HEK293 (cell line): ENCODE measurements at regions not wholly inside any gene's neighbourhood (a gene's known extent, or its start where the extent isn't known, plus 50 kb on each side); places are given as distances from the start of the nearest gene placed in this dataset.
"Not testable (repeated sequence)": the region's sequence is repeated elsewhere in the genome, so short reads cannot be mapped to it uniquely, and the experiment has no call there.

Experiments used
- REST ChIP-seq: fragments of 450-650 bp; formaldehyde crosslinking; IDR thresholded peaks from 2 replicates; pipeline ENCODE4 v1.5.1; 2016; ENCODE audit warnings: missing biosample characterization, missing genetic modification characterization
- ZFP3 ChIP-seq: fragments of 450-650 bp; formaldehyde crosslinking; IDR thresholded peaks from 2 replicates; pipeline ENCODE4 v1.5.1; 2016; ENCODE audit warnings: low read depth, missing biosample characterization, missing genetic modification characterization
- ZNF24 ChIP-seq: fragments of 450-650 bp; formaldehyde crosslinking; IDR thresholded peaks from 2 replicates; pipeline ENCODE4 v1.5.1; 2016; ENCODE audit warnings: missing biosample characterization, missing genetic modification characterization
- ZNF274 ChIP-seq, 2 experiments: fragments of 200-500 bp in 1 of 2; fragments of 450-650 bp in 1 of 2; sonication (Bioruptor generic) in 1 of 2; formaldehyde crosslinking in 1 of 2; IDR thresholded peaks; 2 replicates each; pipeline versions ENCODE4 v1.5.1 to v1.6.1; 2014 to 2016; ENCODE audit warnings: borderline replicate concordance in 1 of 2, inconsistent platforms in 1 of 2, low read length in 1 of 2, missing biosample characterization in 1 of 2, missing genetic modification characterization in 1 of 2
- ZNF366 ChIP-seq: fragments of 450-650 bp; formaldehyde crosslinking; conservative IDR thresholded peaks from 2 replicates; pipeline ENCODE4 v1.5.1; 2016; ENCODE audit warnings: missing biosample characterization, missing genetic modification characterization
- ZNF791 ChIP-seq: fragments of 450-650 bp; formaldehyde crosslinking; IDR thresholded peaks from 2 replicates; pipeline ENCODE4 v1.5.1; 2016; ENCODE audit warnings: missing biosample characterization, missing genetic modification characterization
- TF ChIP-seq, protein P1 (sequence below): fragments of 450-650 bp; formaldehyde crosslinking; IDR thresholded peaks from 2 replicates; pipeline ENCODE4 v1.5.1; 2016; ENCODE audit warnings: missing biosample characterization, missing genetic modification characterization

DNA sequence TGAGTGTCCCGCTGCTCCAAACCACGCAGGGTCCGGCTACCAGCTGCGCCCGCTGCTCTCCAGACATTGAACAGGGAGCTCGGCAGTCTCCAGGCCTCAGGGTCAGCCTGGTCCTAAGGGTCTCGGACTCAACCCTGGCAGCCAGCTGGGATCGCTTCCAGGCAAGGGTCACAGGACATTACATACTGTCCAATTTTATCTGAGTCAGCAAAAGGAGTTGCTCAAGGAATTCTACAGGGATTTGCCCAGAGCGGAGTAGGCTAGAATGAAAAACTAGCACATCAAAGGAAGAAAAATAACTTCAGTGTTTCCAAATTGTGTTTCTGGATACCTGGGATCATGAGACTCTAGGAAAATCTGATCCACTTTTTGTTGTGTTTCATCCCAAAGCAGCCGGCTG, 112.2 kb upstream of the METTL14 start:
- TF ChIP-seq ZNF791; REST; ZFP3; ZNF274 (IDR thresholded peaks at IDR 0.05; ENCODE audit: low read length); ZNF274 (tag by site-specific recombination; IDR thresholded peaks at IDR 0.05; ENCODE audit: borderline replicate concordance); ZNF24 (tag by site-specific recombination); ZNF366 (tag by site-specific recombination): not testable (repeated sequence)
- TF ChIP-seq, protein P1, sequence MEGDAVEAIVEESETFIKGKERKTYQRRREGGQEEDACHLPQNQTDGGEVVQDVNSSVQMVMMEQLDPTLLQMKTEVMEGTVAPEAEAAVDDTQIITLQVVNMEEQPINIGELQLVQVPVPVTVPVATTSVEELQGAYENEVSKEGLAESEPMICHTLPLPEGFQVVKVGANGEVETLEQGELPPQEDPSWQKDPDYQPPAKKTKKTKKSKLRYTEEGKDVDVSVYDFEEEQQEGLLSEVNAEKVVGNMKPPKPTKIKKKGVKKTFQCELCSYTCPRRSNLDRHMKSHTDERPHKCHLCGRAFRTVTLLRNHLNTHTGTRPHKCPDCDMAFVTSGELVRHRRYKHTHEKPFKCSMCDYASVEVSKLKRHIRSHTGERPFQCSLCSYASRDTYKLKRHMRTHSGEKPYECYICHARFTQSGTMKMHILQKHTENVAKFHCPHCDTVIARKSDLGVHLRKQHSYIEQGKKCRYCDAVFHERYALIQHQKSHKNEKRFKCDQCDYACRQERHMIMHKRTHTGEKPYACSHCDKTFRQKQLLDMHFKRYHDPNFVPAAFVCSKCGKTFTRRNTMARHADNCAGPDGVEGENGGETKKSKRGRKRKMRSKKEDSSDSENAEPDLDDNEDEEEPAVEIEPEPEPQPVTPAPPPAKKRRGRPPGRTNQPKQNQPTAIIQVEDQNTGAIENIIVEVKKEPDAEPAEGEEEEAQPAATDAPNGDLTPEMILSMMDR (tag by site-specific recombination) = not testable (repeated sequence)
